ENCODE measurements at regions not wholly inside any gene's neighbourhood (a gene's known extent, or its start where the extent isn't known, plus 50 kb on each side); places are given as distances from the start of the nearest gene placed in this dataset.

GRCh38 chr2:146598791-146599190 is 1246.0 kb upstream of the ACVR2A start:
- TF ChIP-seq CTCF (IDR thresholded peaks at IDR 0.05): no peak
- no peak for TF ChIP-seq EP300 (IDR thresholded peaks at IDR 0.05)
- TF ChIP-seq POLR2A (IDR thresholded peaks at IDR 0.05): no peak
